NT2/D1 (cell line): ENCODE measurements at regions not wholly inside any gene's neighbourhood (a gene's known extent, or its start where the extent isn't known, plus 50 kb on each side); places are given as distances from the start of the nearest gene placed in this dataset.

Source experiments
- YY1 ChIP-seq: IDR thresholded peaks from 2 replicates; pipeline ENCODE4 v1.6.1; 2011; ENCODE audit not compliant: insufficient read length, insufficient read depth
- ZNF274 ChIP-seq: IDR thresholded peaks from 2 replicates; pipeline ENCODE4 v1.6.1; 2011; ENCODE audit warnings: mild to moderate bottlenecking, low read depth, low read length

- TF ChIP-seq ZNF274 (no peak), YY1 (no peak)
Measured at GRCh38 chr21:15406791-15407190, 323.0 kb upstream of the USP25 start.
